ENCODE measurements at regions not wholly inside any gene's neighbourhood (a gene's known extent, or its start where the extent isn't known, plus 50 kb on each side); places are given as distances from the start of the nearest gene placed in this dataset.

GRCh38 chr21:34018185-34018584, 55.2 kb upstream of the MRPS6 start:
- TF ChIP-seq SMC3 (conservative IDR thresholded peaks at IDR 0.05; ENCODE audit: poor library complexity), result no peak
- TF ChIP-seq EZH2 (IDR thresholded peaks at IDR 0.05; ENCODE audit: borderline replicate concordance, insufficient read depth, low read length, poor library complexity, severe bottlenecking), result no peak
- TF ChIP-seq MXI1 (conservative IDR thresholded peaks at IDR 0.05; ENCODE audit: poor library complexity, severe bottlenecking), result no peak
- TF ChIP-seq CTCF (IDR thresholded peaks at IDR 0.05; ENCODE audit: poor library complexity, severe bottlenecking), result no peak
- no peak for TF ChIP-seq RAD21 (conservative IDR thresholded peaks at IDR 0.05)
- no peak for TF ChIP-seq REST (IDR thresholded peaks at IDR 0.05; ENCODE audit: borderline replicate concordance)
- TF ChIP-seq TAF1 (IDR thresholded peaks at IDR 0.05; ENCODE audit: low read depth), result no peak
- no peak for TF ChIP-seq EP300 (conservative IDR thresholded peaks at IDR 0.05; ENCODE audit: poor library complexity, severe bottlenecking)
- TF ChIP-seq POLR2AphosphoS5 (IDR thresholded peaks at IDR 0.05), result no peak
- no peak overlapping the region for H3K9ac ChIP-seq (ENCODE audit: low read length)
- no peak overlapping the region for H3K4me2 ChIP-seq (ENCODE audit: low read length)
- no peak overlapping the region for H3K4me3 ChIP-seq (ENCODE audit: low read length)
- H3K36me3 ChIP-seq (ENCODE audit: insufficient read depth, low read length), result no peaks in the 10 kb centered on the region
- no peaks in the 10 kb centered on the region for H4K20me1 ChIP-seq (ENCODE audit: insufficient read depth)
- H3K79me2 ChIP-seq (replicated peaks; ENCODE audit: insufficient read depth, low read length), result no peaks in the 10 kb centered on the region
- no peak overlapping the region for H3K27ac ChIP-seq (ENCODE audit: low read length)
- H3K9me2 ChIP-seq (ENCODE audit: insufficient read depth, low read length), result no peaks in the 10 kb centered on the region
- no peaks in the 10 kb centered on the region for H3F3A ChIP-seq (ENCODE audit: insufficient read depth, low read length, poor library complexity, severe bottlenecking)
- H3K9me3 ChIP-seq (ENCODE audit: low read length), result no peaks in the 10 kb centered on the region
- no peak overlapping the region for H2AFZ ChIP-seq (ENCODE audit: low read depth, low read length)
- no peaks in the 10 kb centered on the region for H3K27me3 ChIP-seq (ENCODE audit: insufficient read depth, low read depth, low read length)

- Histone ChIP-seq H3K4me2 (ENCODE audit: low read length) (no peak overlapping the region), H3K9me2 (ENCODE audit: insufficient read depth, low read length) (no peaks in the 10 kb centered on the region), H3K79me2 (replicated peaks; ENCODE audit: insufficient read depth, low read length) (no peaks in the 10 kb centered on the region), H3K9me3 (ENCODE audit: low read length) (no peaks in the 10 kb centered on the region), H3K27ac (ENCODE audit: low read length) (no peak overlapping the region), H4K20me1 (ENCODE audit: insufficient read depth) (no peaks in the 10 kb centered on the region), H3K9ac (ENCODE audit: low read length) (no peak overlapping the region), H3K27me3 (ENCODE audit: insufficient read depth, low read depth, low read length) (no peaks in the 10 kb centered on the region), H3F3A (ENCODE audit: insufficient read depth, low read length, poor library complexity, severe bottlenecking) (no peaks in the 10 kb centered on the region), H3K4me3 (ENCODE audit: low read length) (no peak overlapping the region), H3K36me3 (ENCODE audit: insufficient read depth, low read length) (no peaks in the 10 kb centered on the region), H2AFZ (ENCODE audit: low read depth, low read length) (no peak overlapping the region)
- no peak for TF ChIP-seq EZH2 (IDR thresholded peaks at IDR 0.05; ENCODE audit: borderline replicate concordance, insufficient read depth, low read length, poor library complexity, severe bottlenecking)
Observed at GRCh38 chr21:34017039-34017961, 56.1 kb upstream of the MRPS6 start.
